Myocyte (in vitro differentiated cells): ENCODE measurements at regions not wholly inside any gene's neighbourhood (a gene's known extent, or its start where the extent isn't known, plus 50 kb on each side); places are given as distances from the start of the nearest gene placed in this dataset.

Experiments
- DNase-seq: peaks from one replicate; pipeline ENCODE4 v3.0.0-alpha.2; 2012; ENCODE audit warnings: low read depth

DNA sequence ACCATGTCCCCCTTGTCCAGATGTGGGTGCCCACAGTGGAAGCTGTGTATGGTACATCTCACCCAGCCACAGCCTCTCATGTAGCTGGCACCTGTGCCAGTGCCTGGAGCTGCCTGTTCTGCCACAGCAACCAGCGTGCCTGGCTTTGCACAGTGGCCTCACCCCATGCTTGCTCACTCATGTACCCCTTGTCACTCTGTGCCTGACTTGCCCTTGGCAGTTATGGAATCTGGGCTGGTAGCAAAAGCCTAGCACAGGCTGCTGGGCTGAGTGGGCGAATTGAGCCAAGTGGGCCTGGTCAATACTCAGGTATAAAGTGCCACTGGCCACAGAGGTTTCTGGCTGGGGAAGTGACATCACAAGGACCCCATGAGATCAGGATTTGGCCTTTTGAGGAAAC lies 264.2 kb downstream of the INSC start:
- no peak for DNase-seq

DNA sequence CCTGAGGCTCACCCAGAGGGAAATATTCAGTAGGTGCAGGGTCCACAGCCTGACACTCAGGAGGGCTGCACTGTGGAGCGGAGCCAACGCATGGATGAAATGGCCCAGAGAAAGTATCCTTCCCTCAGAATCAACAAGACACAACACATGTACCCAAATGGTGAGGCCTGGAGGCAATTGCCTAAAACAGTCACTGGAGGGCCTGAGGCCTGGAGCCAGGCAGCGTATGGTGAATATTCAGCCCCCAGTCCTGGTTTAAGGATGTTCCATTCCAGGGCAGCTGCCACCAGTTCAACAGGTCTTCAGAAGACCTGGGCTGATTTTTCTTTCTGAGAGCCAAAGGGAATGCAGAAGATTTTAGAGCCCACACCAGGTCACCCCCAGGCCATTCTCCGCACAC lies 264.8 kb downstream of the INSC start:
- DNase-seq: no peak

DNA sequence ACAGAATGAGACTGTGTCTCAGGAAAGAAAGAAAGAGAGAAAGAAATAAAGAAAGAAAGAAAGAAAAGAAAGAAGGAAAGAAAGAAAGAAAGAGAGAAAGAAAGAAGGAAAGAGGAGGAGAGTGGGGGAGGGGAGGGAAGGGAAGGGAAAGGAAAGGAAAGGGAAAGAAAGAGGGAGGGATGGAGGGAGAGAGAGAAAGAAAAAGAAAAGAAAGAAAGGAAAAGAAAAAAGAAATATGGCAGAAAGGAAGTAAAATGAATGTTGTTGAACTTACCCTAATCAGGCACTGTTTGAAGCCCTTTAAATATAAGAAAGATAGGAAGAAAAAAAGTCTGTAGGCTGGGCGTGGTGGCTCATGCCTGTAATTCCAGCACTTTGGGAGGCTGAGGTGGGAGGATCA lies 276.1 kb downstream of the INSC start:
- no peak for DNase-seq

DNA sequence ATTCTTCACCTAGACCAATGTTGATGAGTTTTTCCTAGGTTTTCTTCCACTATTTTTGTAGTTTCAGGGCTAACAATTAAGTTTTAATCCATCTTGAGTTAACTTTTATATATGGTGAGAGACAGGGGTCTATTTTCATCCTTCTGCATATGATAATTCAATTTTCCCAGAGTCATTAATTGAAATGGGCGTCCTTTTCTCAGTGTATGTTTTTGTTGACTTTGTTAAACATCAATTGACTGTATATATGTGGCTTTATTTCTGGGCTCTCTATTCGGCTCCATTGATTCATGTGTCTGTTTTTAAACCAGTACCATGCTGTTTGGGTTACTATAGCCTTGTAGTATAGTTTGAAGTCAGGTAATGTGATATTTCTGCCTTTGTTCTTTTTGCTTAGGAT lies 282.1 kb downstream of the INSC start:
- no peak for DNase-seq

DNA sequence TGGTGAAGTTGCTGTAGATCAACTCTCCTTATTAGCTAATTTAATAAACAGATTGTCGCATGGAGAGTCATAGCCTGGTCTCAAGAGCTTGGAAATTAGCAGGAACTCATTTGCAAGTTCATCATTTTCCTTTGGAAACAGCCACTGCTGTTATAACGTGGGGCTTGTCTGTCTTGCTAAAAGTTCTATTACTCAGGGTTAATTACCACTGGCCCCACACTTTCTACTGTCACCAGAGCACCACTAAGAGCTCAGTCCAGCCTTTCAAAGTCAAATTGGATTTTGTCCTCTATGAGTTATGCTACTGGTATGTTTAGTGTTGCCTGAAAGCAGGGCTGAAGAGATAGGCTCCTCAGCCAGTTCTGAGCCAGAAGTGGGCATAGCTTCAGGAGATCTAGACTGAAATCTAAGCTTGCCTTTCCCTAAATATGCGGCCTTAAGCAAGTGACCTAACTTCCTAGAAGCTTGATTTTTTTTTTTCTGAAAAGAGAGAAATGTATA lies 292.2 kb downstream of the INSC start:
- no peak for DNase-seq

DNA sequence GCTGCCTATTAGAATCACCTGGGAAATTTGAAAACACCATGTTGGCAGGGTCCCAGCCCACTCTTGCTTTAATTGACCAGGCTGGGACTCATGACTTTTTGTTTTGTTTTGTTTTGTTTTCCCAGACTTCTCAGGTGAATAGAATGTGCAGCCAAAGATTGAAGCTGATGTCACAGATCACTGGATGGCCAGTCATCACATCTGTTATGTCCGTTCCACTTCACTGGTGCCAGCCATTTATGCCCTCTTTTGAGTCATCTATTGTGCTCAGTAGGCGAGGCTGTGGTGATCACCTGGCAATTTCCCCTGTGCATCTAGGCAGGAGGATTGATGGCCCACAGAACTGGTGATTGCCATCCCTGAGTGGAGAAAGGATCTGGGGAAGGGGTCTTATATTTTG lies 297.3 kb downstream of the INSC start:
- DNase-seq: no peak

DNA sequence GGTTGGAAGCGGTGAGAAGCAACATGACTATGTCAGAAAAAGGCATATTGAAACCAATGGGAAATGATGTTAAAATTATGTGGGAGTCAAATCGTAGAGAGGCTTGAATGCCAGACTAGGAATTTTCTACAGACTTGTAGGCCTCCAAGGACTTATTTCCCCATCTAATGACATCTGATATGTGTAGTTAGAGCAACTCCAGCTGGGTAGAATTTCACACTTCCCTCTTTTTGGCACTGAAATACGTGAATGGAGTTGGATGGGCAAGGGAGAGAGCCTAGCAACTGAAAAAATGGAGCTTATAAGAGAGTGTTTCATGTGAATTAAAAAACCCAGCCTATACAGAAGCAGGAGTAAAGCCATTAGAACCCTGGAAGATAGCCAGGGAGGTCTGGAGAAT lies 304.2 kb downstream of the INSC start:
- DNase-seq: no peak

DNA sequence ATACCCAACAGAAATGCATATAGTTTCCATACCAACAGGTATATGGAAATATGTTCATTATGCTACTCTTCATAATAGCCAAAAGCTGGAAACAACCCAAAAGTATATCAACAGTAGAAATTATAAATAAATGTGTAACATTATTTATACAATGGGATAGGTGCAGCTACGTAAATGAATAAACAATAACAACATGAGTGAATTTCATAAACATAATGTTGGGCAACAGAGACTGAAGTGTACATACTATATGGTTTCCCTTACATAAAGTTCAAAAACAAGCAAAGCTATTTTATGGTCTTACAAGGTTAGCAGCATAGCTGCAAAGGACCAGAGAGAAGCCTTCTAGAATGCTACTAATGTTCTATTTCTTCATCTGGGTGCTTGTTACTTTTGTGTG lies 305.0 kb downstream of the INSC start:
- no peak for DNase-seq

DNA sequence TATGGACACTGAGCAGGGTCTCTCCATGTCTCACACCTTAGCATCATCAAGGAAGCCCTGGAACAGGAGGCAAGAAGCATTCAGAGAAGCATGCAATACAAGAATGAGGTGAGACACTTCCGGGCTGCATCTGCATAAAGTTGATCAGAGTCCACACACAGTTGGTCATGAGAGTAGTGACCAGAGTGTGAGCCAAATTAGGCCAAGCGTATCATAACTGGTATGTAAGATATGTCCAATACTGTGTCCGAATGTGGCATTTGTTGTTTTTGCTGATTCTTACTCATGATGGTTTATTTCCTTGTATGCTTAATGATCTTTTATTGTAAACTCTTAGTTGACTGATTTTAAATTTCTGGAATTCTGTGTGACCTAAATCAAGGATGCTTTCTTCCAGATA lies 315.7 kb downstream of the INSC start:
- DNase-seq: no peak

DNA sequence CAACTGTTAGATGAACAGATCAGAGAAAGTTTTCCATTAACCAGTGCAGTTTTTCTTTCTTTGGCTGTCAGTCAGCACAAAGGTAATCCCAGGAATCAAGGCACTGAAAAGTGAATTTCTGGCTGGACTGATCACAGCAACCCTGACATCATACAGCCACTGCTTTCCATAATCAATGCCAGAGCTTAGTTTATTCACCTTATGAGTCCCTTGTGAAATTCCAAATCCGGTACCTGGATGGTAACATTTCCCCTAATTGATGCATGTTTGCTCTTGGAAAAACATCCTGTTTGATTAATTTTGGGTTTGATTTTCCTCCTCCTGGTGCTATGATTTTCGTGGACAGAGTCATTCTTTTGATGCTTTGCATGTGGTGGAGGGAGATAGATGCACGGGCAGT lies 319.8 kb downstream of the INSC start:
- no peak for DNase-seq

DNA sequence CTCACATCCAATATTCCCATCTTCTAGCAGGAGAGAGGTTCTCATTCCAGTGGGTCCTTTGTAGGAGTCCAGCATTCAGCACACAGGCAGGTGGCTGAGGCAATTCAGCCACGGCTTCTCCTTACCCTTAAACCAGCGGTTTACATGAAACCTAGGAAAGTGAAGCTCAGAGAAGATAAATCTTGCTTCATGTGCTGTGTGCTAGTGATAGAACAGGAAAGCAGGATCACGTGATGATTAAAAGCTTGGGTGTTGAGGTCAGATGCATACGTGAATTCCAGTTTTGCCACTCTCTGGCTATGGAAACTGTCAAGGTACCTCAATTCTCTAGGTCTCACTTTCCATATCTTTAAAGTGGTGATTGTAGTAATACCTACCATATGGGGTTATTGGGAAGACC lies 331.6 kb downstream of the INSC start:
- DNase-seq: no peak

DNA sequence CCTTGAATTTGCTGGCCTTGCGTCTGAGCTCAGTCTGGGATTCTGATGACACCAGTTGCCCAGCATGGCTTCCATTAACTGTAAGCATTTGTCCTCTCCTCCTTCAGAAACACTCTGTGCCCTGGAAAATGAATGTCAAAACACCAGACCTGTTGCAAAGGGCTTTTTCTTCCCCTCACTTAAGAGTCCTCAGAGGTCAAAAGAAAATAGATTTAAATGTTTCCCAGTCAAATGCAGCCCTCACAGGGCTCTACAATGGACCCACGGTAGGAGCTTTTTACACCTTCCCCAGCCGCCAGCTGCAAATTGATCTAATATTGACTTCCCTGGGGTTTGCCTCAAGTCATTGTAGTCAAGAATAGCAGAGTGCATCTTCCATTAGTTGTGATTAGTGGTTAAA lies 332.2 kb downstream of the INSC start:
- DNase-seq: no peak

DNA sequence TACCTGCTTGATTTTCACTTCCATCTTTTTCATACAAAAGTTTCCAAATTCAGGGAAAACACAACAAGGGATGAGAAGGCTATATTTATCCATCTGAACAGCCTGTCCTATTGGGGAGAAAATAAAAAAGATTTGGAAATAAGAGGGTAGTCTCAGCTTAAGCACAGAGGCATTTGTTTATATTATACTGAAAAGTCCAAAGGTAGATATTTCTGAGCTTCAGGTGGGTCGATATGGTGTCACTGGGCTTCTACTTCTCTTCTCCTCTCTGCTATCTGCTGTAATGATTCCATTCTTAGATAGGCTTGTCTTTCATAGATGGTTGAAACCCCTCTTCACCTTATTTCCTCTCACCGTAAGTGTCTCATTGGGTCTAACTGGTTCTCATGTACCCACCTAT lies 337.0 kb downstream of the INSC start:
- no peak for DNase-seq

DNA sequence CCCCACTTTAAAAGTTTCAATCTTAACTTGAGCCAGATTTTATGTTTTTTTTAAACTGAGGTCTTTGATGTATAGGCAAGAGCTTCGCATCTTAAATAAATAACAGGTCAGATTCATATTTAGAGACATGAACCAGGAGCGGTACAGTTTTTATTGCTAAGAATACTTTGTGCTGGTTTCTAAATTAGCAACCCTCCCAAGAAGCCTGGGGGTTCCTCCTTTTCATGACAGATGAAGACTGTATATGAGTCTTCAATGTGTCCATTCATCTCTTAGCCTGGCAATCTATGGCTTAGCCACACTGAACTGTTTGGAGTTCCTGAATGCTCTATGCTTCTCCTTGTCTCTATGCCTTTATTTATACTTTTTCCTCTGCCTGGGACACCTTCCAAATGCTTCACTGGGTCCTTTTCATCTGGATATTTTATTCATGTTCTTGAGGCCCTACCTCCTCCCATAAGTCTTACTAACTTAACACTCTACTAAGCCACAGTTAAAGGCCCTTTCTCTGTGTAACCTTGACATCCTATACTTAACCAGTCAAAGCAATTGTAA lies 338.6 kb downstream of the INSC start:
- DNase-seq: no peak

DNA sequence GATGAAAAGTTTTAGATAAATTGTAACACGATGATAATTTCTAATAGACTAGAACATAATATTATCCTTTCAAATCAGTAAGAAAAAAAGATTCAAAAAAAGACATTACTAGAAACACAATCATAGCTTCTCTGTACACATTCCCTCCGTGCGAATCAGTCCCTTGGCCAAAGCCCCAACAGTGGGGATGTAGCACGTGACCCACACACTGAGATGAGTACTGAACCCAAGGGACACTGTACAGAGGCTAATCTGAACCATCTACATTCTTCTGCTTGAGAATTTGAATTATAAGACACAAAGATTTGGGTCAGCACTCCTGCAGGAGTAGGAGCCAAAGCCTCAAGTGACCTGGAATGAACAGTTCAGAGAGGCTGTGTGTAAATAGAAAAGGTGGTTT lies 353.7 kb downstream of the INSC start:
- DNase-seq: no peak

DNA sequence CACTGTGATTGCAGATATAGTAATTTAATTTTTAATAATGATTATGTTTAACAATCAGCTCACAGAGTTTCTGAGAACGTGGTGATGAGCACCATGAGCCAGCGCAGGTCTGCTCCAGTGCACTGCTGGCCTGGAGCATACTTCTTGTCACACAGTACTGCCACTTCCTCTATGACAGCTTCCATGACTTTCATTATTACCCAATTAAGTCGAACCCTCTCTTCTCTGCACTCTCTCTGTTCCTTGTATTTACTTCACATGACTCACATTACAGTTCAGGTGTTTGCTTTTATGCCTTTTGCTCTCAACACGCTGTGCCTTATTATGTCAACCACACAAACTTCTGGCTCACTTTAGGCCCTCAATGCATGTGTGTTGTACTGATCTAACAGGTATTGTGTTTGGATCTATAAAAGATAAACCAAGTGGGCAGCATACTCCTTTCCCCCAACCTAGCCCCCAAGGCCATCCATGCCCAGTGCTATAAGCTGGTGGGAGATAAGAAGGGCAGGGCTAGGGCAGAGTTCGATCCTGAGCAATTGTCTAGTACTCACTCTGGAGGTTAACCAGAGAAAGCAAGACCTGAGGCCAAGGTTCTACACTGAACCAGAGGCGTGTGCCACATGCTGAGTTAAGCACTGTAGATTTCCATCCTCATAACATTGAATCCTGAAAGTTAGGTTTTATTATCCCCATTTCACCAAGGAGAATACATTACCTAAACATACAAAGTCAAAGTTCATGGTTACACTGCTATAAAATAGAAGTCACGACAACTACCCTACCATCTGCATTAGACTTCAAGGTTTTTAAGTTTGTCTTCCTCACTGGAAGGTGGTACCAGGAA lies 356.5 kb downstream of the INSC start:
- no peak for DNase-seq

DNA sequence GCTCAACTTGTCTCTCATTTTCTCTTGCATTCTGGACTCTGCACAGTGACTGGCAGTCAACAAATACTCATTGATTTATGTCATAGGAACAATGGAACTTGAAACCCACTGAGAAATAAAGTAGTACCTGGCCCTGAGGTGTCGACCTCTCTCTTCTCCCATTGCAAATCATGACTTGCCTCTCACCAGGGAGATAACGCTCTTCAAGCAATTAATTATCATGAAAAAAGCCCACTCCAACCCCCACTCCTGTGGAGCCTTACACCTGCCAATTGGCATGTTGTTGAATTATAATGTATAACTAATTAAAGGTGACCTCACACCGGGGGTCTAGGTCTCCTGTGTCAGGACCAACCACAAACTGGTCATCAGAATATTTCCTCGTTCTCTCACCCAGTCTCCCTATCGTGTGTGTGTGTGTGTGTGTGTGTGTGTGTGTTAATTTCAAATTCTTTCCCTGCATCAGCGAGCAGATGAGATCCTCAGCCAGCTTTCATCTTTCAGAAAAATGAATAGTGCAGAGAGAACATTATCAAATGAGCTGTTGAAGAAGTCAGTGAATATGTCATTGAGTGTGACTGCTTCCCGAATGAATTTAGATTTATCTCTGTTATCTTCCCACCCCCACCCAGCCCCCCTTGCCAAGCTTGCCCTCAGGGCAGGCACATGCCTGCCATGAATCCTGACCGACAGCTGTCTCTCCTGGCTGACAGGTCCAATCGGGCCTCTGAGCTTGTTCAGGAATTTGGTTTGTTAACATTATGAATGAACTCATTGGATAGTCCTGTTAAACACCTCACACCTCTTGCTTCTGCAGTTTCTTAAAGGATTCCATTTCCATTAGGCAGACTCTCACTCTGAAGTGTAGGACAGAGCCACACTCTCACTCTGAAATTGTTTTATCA lies 357.4 kb downstream of the INSC start:
- no peak for DNase-seq

DNA sequence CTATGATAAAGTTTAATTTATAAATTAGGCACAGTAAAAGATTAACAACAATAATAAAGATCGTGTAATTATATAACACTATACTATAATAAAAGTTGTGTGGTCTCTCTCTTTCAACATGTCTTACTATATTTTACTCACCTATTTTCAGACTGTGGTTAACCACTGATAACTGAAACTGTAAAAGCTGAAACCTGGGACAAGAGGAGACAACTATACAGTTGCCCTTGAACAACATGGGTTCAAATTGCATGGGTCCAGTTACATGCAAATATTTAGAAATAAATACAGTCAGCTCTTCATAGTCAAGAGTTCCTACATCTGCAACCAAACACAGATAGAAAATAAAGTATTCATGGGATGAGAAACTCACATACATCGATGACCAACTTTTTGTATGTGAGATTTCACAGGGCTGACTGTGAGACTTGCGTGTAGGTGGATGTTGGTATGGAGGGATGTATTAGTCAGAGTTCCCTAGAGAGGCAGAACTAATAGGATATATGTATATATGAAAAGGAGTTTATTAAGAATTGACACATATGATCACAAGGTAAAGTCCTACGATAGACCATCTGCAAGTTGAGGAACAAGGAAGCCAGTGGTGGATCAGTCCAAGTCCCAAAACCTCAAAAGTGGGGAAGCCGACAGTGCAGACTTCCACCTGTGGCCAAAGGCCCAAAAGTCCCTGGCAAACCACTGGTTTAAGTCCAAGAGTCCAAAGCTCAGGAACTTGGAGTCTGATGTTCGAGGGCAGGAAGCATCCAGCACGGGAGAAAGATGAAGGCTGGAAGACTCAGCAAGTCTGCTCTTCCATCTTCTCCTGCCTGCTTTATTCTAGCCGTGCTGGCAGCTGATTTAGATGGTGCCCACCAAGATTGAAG lies 359.5 kb downstream of the INSC start:
- no peak for DNase-seq

DNA sequence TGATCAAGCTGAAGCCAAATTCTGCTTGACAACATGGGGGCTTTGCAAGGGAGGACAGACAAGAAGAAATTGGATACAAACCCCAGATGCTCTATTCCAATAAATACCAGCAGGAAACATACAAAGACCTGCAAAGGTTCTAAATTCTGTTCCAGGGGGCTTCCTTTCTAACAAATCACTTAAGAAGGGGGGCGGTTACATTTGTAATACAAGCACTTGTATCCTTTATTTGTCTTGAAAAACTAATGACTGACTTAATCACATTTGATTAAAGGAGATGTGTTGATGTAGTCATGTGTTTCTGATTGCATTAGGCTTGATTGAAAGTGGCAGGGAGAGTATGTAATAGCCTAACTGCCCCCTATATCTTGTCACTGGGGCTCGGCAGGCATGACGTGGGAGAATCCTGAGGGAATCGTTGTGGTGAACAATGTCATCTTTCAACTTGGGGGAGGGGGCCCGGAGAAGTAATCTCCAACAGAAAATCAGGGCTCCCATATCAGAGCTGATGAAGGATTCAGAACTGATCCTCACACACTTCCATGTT lies 361.7 kb downstream of the INSC start:
- no peak for DNase-seq

DNA sequence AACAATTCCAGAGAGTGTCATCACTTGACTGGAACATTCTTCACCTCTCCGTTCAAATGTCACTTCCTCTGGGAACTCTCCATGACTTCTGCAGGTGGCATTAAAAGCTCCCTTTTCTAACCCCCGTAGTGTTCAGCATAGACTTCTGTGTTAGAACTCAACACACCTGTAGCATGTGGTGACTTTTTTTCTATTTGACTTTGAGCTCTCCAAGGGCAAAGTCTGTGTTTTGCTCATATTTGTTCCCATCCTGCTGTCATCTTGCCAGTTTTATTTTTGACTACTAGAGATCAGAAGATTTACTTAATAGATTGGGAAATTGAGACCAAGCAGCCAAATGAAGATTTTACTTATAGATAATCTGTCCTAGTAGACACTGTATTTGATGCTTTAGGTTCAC lies 367.1 kb downstream of the INSC start:
- DNase-seq: no peak

DNA sequence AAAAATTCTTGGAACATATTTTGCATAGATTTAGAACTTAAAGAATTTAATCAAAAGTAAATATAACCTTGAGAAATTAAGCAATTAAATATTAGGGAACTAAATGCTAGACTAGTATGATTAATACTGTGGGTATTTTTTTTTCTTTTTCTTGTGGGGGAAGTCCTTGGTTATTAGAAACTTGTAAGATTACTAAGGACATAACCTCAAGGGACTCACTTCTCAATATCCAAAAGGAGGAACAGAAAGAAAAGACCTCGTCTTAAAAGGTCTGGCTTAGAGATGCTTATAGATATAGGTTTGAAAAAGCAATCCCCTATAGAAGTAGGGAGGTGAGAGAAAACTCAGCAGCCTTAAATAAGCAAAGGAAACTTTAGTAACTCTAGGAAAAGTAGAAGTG lies 368.5 kb downstream of the INSC start:
- no peak for DNase-seq
